ENCODE measurements at regions not wholly inside any gene's neighbourhood (a gene's known extent, or its start where the extent isn't known, plus 50 kb on each side); places are given as distances from the start of the nearest gene placed in this dataset.

DNA sequence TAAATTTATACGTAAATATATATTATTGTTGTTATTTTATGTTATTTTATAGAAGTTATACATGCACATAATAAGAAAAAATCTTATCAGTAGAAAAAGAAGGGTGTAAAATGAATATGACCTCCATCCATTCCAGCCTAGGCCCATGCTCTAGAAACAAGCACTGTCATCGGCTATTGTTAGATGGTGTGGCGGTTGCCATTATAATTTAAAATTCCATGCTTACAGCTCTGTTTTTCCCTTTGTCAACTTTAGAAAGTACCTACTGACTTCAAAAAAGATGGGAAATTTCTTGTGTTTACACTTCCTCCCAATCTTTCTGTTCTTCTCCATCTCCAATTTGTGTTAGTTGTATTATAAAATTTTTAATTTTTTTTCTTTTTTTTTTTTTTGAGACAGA is 61.9 kb upstream of the RDX start:
- TF ChIP-seq POLR2A (IDR thresholded peaks at IDR 0.05) (no peak), CTCF (IDR thresholded peaks at IDR 0.05) (no peak)
